ENCODE measurements at regions not wholly inside any gene's neighbourhood (a gene's known extent, or its start where the extent isn't known, plus 50 kb on each side); places are given as distances from the start of the nearest gene placed in this dataset.

GRCh38 chr9:129379886-129380285 is 201.8 kb upstream of the IER5L start:
- intact Hi-C loops (cut with DNase I) = no loop called here
- no peaks in the 10 kb centered on the region for H3K36me3 ChIP-seq
- H3K27ac ChIP-seq = no peak overlapping the region
- DNase-seq (no peak), ATAC-seq (no peak)
- no peak overlapping the region for H3K4me3 ChIP-seq
- H3K9me3 ChIP-seq = no peaks in the 10 kb centered on the region
- no peaks in the 10 kb centered on the region for H3K27me3 ChIP-seq
- peaks cover 0 to 10% (median 6%) of the 10 kb centered on the region in 4 donors for H3K4me1 ChIP-seq
- TF ChIP-seq CTCF (IDR thresholded peaks at IDR 0.05) (no peak), POLR2A (IDR thresholded peaks at IDR 0.05) (no peak)
- 75% methylated on average over 8 of the region's 8 CpGs for WGBS (ENCODE audit: insufficient coverage, low coverage, low lambda C conversion rate, missing lambda C conversion rate)

- Histone ChIP-seq H3K4me3 (no peak overlapping the region), H3K27ac (no peak overlapping the region), H3K36me3 (no peaks in the 10 kb centered on the region), H3K4me1 (peaks cover 0 to 10% (median 6%) of the 10 kb centered on the region in 4 donors), H3K27me3 (no peaks in the 10 kb centered on the region), H3K9me3 (no peaks in the 10 kb centered on the region)
- intact Hi-C loops (cut with DNase I) = no loop called here
- 88% methylated on average over 4 of the region's 16 CpGs for WGBS (ENCODE audit: insufficient coverage, low coverage, low lambda C conversion rate, missing lambda C conversion rate)
- ATAC-seq (no peak), DNase-seq (no peak)
- TF ChIP-seq CTCF (IDR thresholded peaks at IDR 0.05) = no peak
- TF ChIP-seq POLR2A (IDR thresholded peaks at IDR 0.05) = no peak
Observed at GRCh38 chr9:129379181-129379836, 201.2 kb upstream of the IER5L start.

- H3K27ac ChIP-seq = no peak overlapping the region
- no peak for ATAC-seq
- H3K4me1 ChIP-seq = peaks cover 0 to 9% (median 6%) of the 10 kb centered on the region in 4 donors
- no peaks in the 10 kb centered on the region for H3K27me3 ChIP-seq
- 60% methylated on average over 16 of the region's 28 CpGs for WGBS (ENCODE audit: insufficient coverage, low coverage, low lambda C conversion rate, missing lambda C conversion rate)
- intact Hi-C loops (cut with DNase I) = no loop called here
- H3K9me3 ChIP-seq = no peaks in the 10 kb centered on the region
- DNase-seq = no peak
- TF ChIP-seq CTCF (IDR thresholded peaks at IDR 0.05) (no peak), POLR2A (IDR thresholded peaks at IDR 0.05) (no peak)
- H3K4me3 ChIP-seq = no peak overlapping the region
- H3K36me3 ChIP-seq = no peaks in the 10 kb centered on the region
Observed at GRCh38 chr9:129377931-129378661, 200.0 kb upstream of the IER5L start.

GRCh38 chr9:129377181-129377580 is 199.1 kb upstream of the IER5L start:
- Histone ChIP-seq H3K4me1 (no peaks in the 10 kb centered on the region), H3K36me3 (no peaks in the 10 kb centered on the region), H3K27me3 (no peaks in the 10 kb centered on the region), H3K9me3 (no peaks in the 10 kb centered on the region), H3K4me3 (no peak overlapping the region), H3K27ac (no peak overlapping the region)
- ATAC-seq (no peak), DNase-seq (no peak)
- no peak for TF ChIP-seq POLR2A (IDR thresholded peaks at IDR 0.05)
- TF ChIP-seq CTCF (IDR thresholded peaks at IDR 0.05) = no peak
- 58% methylated on average over 5 of the region's 5 CpGs for WGBS (ENCODE audit: insufficient coverage, low coverage, low lambda C conversion rate, missing lambda C conversion rate)
- intact Hi-C loops (cut with DNase I) = no loop called here
